Kidney epithelial cell (primary cell): ENCODE measurements at regions not wholly inside any gene's neighbourhood (a gene's known extent, or its start where the extent isn't known, plus 50 kb on each side); places are given as distances from the start of the nearest gene placed in this dataset.

ENCODE experiments used
- DNase-seq: peaks from one replicate; pipeline ENCODE4 v3.0.0-alpha.2; 2010; ENCODE audit warnings: low read depth
- H3K27me3 ChIP-seq: 2 replicates; pipeline ENCODE4 v1.6.0; 2011; ENCODE audit warnings: low read length; ENCODE audit not compliant: control insufficient read depth, insufficient read depth
- H3K36me3 ChIP-seq: 2 replicates; pipeline ENCODE4 v1.5.1; 2011; ENCODE audit warnings: low read length; ENCODE audit not compliant: control insufficient read depth, insufficient read depth
- H3K4me3 ChIP-seq: 2 replicates; pipeline ENCODE4 v1.5.1; 2011; ENCODE audit warnings: low read depth, mild to moderate bottlenecking, control low read depth, low read length
- CTCF ChIP-seq: IDR thresholded peaks from 2 replicates; pipeline ENCODE4 v1.5.1; 2011; ENCODE audit warnings: mild to moderate bottlenecking, moderate library complexity, low read length, control low read depth, inconsistent platforms; ENCODE audit not compliant: insufficient read depth, poor library complexity, severe bottlenecking

- H3K36me3 ChIP-seq: no peaks in the 10 kb centered on the region
- no peak overlapping the region for H3K4me3 ChIP-seq
- no peaks in the 10 kb centered on the region for H3K27me3 ChIP-seq
- DNase-seq: no peak
- no peak for TF ChIP-seq CTCF
Measured at GRCh38 chr12:25883026-25883916, 75.2 kb upstream of the RASSF8 start.

GRCh38 chr12:25884024-25884919, 74.2 kb upstream of the RASSF8 start:
- Histone ChIP-seq H3K4me3 (no peak overlapping the region), H3K27me3 (no peaks in the 10 kb centered on the region), H3K36me3 (no peaks in the 10 kb centered on the region)
- TF ChIP-seq CTCF: no peak
- DNase-seq: no peak

- H3K27me3 ChIP-seq: no peaks in the 10 kb centered on the region
- H3K4me3 ChIP-seq: no peak overlapping the region
- no peak for DNase-seq
- no peak for TF ChIP-seq CTCF
- no peaks in the 10 kb centered on the region for H3K36me3 ChIP-seq
Measured at GRCh38 chr12:25884920-25885234, 73.6 kb upstream of the RASSF8 start.

GRCh38 chr12:25886396-25886795, 72.1 kb upstream of the RASSF8 start:
- no peak for DNase-seq
- Histone ChIP-seq H3K36me3 (no peaks in the 10 kb centered on the region), H3K4me3 (no peak overlapping the region), H3K27me3 (no peaks in the 10 kb centered on the region)
- TF ChIP-seq CTCF: no peak

- H3K36me3 ChIP-seq: no peaks in the 10 kb centered on the region
- no peak for DNase-seq
- H3K27me3 ChIP-seq: no peaks in the 10 kb centered on the region
- TF ChIP-seq CTCF: no peak
- H3K4me3 ChIP-seq: no peak overlapping the region
Measured at GRCh38 chr12:25887367-25887766, 71.1 kb upstream of the RASSF8 start.
